NT2/D1 (cell line): ENCODE measurements at regions not wholly inside any gene's neighbourhood (a gene's known extent, or its start where the extent isn't known, plus 50 kb on each side); places are given as distances from the start of the nearest gene placed in this dataset.
"Not testable (repeated sequence)": the region's sequence is repeated elsewhere in the genome, so short reads cannot be mapped to it uniquely, and the experiment has no call there.

Experiments
- DNase-seq: peaks from one replicate; pipeline ENCODE4 v3.0.0-alpha.2; 2011; ENCODE audit warnings: low read depth, low spot score
- H3K27me3 ChIP-seq: 2 replicates; pipeline ENCODE4 v1.6.0; 2011; ENCODE audit warnings: mild to moderate bottlenecking; ENCODE audit not compliant: insufficient read length, insufficient read depth
- H3K36me3 ChIP-seq: 2 replicates; pipeline ENCODE4 v1.6.1; 2011; ENCODE audit warnings: mild to moderate bottlenecking, low read length, mixed read lengths; ENCODE audit not compliant: insufficient read depth, insufficient read length
- H3K4me1 ChIP-seq: 2 replicates; pipeline ENCODE4 v1.5.1; 2011; ENCODE audit not compliant: insufficient read depth, insufficient read length
- H3K4me3 ChIP-seq: 2 replicates; pipeline ENCODE4 v1.5.1; 2011; ENCODE audit warnings: low read depth; ENCODE audit not compliant: insufficient read length
- H3K9ac ChIP-seq: 2 replicates; pipeline ENCODE4 v1.6.0; 2011; ENCODE audit warnings: low read depth; ENCODE audit not compliant: insufficient read length
- H3K9me3 ChIP-seq: 2 replicates; pipeline ENCODE4 v1.5.1; 2011; ENCODE audit warnings: mild to moderate bottlenecking, low read length; ENCODE audit not compliant: insufficient read depth
- SUZ12 ChIP-seq: IDR thresholded peaks from 2 replicates; pipeline ENCODE4 v1.6.1; 2011; ENCODE audit not compliant: insufficient read length, insufficient read depth; ENCODE audit errors: extremely low read depth
- YY1 ChIP-seq: IDR thresholded peaks from 2 replicates; pipeline ENCODE4 v1.6.1; 2011; ENCODE audit not compliant: insufficient read length, insufficient read depth
- ZNF274 ChIP-seq: IDR thresholded peaks from 2 replicates; pipeline ENCODE4 v1.6.1; 2011; ENCODE audit warnings: mild to moderate bottlenecking, low read depth, low read length

- Histone ChIP-seq H3K9ac (no peak overlapping the region), H3K27me3 (no peaks in the 10 kb centered on the region), H3K4me3 (no peak overlapping the region), H3K9me3 (peaks cover 13% of the 10 kb centered on the region), H3K36me3 (no peaks in the 10 kb centered on the region), H3K4me1 (no peaks in the 10 kb centered on the region)
- TF ChIP-seq ZNF274 (no peak), SUZ12 (no peak), YY1 (no peak)
- no peak for DNase-seq
Observed at GRCh38 chr2:75381032-75381431, 179.7 kb downstream of the EVA1A start.

DNA sequence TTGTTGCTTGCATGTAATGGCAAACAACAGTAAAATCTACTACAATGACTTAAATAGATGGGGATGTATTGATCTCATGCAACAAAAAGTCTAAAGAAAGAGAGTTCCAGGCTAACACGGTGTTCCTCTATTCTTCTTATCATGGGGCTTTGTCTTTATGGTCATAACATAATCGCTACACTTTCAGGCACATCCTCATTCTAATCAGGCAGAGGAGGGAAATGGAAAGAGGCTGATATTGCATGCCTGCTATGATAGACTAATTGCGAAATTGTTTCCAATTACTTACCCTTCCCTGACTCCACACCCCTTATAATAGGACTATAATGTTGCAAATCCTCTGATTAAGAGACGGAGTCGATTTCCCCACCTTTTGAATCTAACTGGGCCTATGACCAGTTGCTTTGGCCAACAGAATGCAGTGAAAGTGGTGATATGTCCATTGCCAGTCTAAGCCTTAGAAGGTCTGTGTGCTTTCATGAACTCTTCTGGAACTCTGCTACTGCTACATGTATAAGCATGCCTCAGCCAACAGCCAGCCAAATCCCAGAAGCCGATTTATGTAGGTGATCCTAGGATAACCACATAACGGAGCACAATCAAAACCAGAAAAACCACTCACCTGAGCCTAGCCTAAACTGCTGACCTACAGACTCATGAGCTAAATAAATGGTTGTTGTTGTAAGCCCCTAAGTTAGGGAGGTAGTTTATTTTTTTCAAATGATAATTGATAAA lies 180.3 kb upstream of the TACR1 start:
- no peaks in the 10 kb centered on the region for H3K27me3 ChIP-seq
- H3K36me3 ChIP-seq = no peaks in the 10 kb centered on the region
- DNase-seq = no peak
- no peak overlapping the region for H3K4me3 ChIP-seq
- H3K9ac ChIP-seq = no peak overlapping the region
- TF ChIP-seq YY1 = no peak
- peaks cover 2% of the 10 kb centered on the region for H3K4me1 ChIP-seq
- no peaks in the 10 kb centered on the region for H3K9me3 ChIP-seq

GRCh38 chr2:75375646-75376582 lies 176.6 kb upstream of the TACR1 start:
- no peak overlapping the region for H3K9ac ChIP-seq
- H3K9me3 ChIP-seq = peaks cover 7% of the 10 kb centered on the region; the same call in 1 of the 2 replicates
- TF ChIP-seq YY1 (no peak), SUZ12 (no peak), ZNF274 (no peak)
- no peak for DNase-seq
- peaks cover 3% of the 10 kb centered on the region for H3K4me1 ChIP-seq
- H3K36me3 ChIP-seq = no peaks in the 10 kb centered on the region
- no peaks in the 10 kb centered on the region for H3K27me3 ChIP-seq
- H3K4me3 ChIP-seq = no peak overlapping the region

DNA sequence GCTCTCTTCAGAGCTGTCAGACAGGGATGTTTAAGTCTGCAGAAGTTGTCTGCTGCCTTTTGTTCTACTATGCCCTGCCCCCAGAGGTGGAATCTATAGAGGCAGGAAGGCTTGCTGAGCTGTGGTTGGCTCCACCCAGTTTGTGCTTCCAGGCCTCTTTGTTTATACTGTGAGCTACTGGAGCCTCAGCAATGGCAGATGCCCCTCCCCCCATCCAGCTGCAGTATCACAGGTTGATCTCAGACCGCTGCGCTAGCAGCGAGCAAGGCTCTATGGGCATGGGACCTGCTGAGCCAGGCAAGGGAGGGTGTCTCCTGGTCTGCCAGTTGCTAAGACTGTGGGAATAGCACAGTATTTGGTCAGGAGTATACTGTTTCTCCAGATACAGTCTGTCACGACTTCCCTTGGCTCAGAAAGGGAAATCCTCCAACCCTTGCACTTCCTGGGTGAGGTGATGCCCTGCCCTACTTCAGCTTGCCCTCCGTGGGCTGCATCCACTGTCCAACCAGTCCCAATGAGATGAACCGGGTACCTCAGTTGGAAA lies 175.2 kb upstream of the TACR1 start:
- H3K4me3 ChIP-seq, H3K36me3 ChIP-seq, H3K9ac ChIP-seq, H3K27me3 ChIP-seq, H3K9me3 ChIP-seq, H3K4me1 ChIP-seq: not testable (repeated sequence)
- peak; percentile 95 for DNase-seq

DNA sequence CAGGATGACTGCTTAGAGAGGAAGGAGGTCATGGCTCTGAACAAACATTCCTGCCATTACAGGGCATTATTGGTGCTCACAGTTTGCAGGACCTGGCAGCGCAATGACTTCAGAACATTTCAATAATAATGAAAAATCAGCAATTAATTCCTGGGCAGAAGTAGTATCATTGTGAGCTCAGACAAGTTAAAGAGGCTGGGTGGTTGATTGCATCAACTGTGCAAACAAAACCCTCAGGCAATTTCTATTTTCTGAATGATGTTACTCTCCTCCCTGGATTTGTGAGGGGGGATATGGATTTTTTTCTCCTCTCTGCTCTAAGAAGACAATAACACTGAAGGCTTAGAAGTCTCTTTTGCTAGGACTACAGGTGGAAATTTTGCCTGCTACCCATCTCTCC lies 168.1 kb upstream of the TACR1 start:
- Histone ChIP-seq H3K27me3 (no peaks in the 10 kb centered on the region), H3K4me3 (no peak overlapping the region), H3K4me1 (no peaks in the 10 kb centered on the region), H3K9ac (no peak overlapping the region), H3K36me3 (no peaks in the 10 kb centered on the region), H3K9me3 (no peaks in the 10 kb centered on the region)
- no peak for TF ChIP-seq SUZ12
- TF ChIP-seq YY1 = no peak
- no peak for TF ChIP-seq ZNF274
- no peak for DNase-seq

- TF ChIP-seq ZNF274 (no peak), YY1 (no peak), SUZ12 (no peak)
- no peaks in the 10 kb centered on the region for H3K36me3 ChIP-seq
- no peak for DNase-seq
- H3K9ac ChIP-seq = no peak overlapping the region
- H3K4me3 ChIP-seq = no peak overlapping the region
- H3K9me3 ChIP-seq = no peaks in the 10 kb centered on the region
- H3K27me3 ChIP-seq = no peaks in the 10 kb centered on the region
- no peaks in the 10 kb centered on the region for H3K4me1 ChIP-seq
Observed at GRCh38 chr2:75361486-75361885, 162.2 kb upstream of the TACR1 start.

DNA sequence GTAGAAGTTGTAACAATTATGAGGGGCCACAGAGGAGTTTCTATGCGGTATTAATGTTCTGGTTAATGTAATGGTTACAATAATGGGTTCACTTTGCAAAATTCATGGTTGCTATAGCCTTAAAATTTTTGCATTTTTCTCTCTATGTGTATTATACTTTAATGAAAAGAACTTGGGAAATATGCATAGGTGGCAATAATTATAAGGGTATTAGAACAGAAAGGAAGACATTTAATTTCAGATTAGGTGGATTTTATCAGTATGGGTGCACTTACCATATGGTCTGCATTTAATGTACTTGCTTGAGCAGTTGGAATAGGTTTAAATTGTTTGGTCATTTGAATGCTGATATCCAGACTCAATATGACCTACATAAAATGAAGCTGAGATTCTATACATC lies 161.6 kb upstream of the TACR1 start:
- H3K4me1 ChIP-seq = no peaks in the 10 kb centered on the region
- no peaks in the 10 kb centered on the region for H3K36me3 ChIP-seq
- no peak for TF ChIP-seq ZNF274
- no peak for TF ChIP-seq YY1
- no peak for TF ChIP-seq SUZ12
- no peaks in the 10 kb centered on the region for H3K9me3 ChIP-seq
- no peak overlapping the region for H3K4me3 ChIP-seq
- no peak for DNase-seq
- no peak overlapping the region for H3K9ac ChIP-seq
- no peaks in the 10 kb centered on the region for H3K27me3 ChIP-seq
